ENCODE measurements at regions not wholly inside any gene's neighbourhood (a gene's known extent, or its start where the extent isn't known, plus 50 kb on each side); places are given as distances from the start of the nearest gene placed in this dataset.

GRCh38 chr1:166698771-166699170, 140.5 kb upstream of the POGK start:
- TF ChIP-seq CTCF (conservative IDR thresholded peaks at IDR 0.05) (no peak), EZH2 (IDR thresholded peaks at IDR 0.05; ENCODE audit: low read depth) (no peak)
